ENCODE measurements at regions not wholly inside any gene's neighbourhood (a gene's known extent, or its start where the extent isn't known, plus 50 kb on each side); places are given as distances from the start of the nearest gene placed in this dataset.
A peak's percentile ranks its signal among the peaks of the same experiment; 100 is the strongest.
"Not testable (repeated sequence)": the region's sequence is repeated elsewhere in the genome, so short reads cannot be mapped to it uniquely, and the experiment has no call there.

DNA sequence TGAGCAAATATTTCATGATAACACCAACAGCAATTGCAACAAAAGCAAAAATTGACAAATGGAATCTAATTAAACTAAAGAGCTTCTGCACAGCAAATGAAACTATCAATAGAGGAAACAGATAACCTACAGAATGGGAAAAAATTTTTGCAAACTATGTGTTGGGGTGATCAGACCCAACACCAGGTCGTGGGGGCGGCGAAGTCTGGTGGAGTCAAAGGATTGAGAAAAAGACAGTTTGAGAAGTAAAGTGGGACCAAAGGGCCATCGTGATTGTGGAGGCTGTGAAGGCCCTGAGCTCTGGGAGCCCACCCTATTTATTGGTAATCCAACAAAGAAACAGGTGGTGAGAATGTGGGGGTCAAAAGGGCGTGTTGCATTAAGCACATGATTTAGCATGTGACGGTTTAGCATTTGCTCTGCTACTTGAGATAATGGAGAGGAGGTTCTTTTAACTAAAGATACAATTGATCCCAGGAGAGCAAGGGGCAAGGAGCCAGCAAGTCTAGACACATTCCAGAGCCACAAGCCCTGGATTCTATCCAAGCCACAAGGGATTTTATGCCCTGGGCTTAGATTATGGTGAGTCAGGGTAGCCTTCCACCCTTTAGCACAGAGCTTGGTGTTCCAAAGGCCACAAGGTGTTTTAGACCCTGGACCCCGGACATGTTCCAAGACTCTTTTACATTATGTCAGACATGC is 65.5 kb upstream of the VLDLR start:
- 0 out of 2 replicates have a peak, but pooled peaks have one; percentile 13 for TF ChIP-seq WT1 (tag by site-specific recombination; IDR thresholded peaks at IDR 0.05)
- POLR2A ChIA-PET; H3K27ac ChIP-seq (ENCODE audit: extremely low read depth, low read depth, low read length); H3K4me3 ChIP-seq (ENCODE audit: low read depth, low read length); H3K9me3 ChIP-seq (ENCODE audit: control insufficient read depth, insufficient read depth, low read depth, low read length); H3K4me1 ChIP-seq (ENCODE audit: control insufficient read depth, insufficient read depth, low read length); H3K36me3 ChIP-seq (ENCODE audit: control insufficient read depth in 2 of 2, insufficient read depth in 1 of 2, low read length in 2 of 2): not testable (repeated sequence)
- CTCF ChIA-PET = interaction anchor here (0.6 to 1.3 kb wide), 2 partner anchors 53 to 90 kb away, joined by 3 read pairs; no protein-coding TSS in a partner anchor

DNA sequence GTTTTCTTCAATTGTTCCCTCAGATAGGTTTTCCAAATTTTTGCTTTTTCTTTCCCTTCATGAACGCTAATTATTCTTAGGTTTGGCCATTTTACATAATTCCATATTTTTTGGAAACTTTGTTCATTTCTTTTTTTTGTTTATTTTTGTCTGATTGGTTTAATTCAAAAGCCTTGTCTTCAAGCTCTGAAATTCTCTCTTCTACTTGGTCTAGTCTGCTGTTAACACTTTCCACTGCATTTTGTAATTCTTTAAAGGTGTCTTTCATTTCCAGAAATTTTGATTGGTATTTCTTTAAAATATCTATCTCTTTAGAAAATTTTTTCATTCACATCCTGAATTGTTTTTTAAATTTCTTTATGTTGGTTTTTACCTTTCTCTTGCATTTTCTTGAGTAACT is 63.9 kb upstream of the VLDLR start:
- CTCF ChIA-PET = no interaction called here
- no peaks in the 10 kb centered on the region for H3K9me3 ChIP-seq (ENCODE audit: control insufficient read depth, insufficient read depth, low read depth, low read length)
- POLR2A ChIA-PET = no interaction called here

DNA sequence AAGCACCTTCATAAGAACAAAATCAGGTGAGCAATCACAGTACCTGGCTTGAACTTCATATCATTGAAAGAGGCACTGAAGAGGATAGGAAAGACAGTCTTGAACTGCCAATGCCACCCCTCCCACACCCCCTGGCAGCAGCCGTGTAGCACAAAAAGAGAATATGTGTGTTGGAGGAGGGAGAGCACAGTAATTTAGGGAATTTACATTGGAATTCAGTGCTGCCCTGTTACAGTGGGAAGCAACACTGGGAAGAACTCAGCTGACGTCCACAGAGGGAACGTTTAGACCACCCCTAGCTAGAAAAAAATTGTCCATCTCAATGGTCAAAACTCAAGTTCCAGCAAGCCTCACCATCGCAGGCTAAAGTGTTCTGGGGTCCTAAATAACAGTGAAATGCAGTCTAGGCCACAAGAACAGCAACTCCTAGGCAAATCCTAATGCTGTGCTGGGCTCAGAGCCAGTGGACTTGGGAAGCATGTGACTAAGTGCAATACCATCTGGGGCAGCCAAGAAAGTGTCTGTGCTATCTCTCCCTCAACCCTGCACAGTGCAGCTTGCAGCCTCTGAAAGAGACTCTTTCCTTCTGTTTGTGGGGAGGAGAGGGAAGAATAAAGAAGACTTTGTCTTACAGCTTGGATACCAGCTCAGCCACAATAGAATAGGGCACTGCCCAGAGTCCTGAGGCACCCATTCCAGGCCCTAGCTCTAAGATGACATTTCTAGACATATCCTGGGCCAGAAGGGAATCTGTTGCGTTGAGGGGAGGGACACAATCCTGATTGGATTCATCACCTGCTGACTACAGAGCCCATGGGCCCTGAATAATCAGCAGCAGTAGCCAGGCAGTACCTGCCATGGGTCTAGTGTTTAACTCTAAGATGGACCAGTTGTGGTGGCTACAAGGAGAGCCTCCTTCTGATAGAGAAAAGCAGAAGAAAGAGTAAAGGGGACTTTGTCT is 62.1 kb upstream of the VLDLR start:
- Histone ChIP-seq H3K36me3 (ENCODE audit: control insufficient read depth in 2 of 2, insufficient read depth in 1 of 2, low read length in 2 of 2) (no peaks in the 10 kb centered on the region), H3K4me1 (ENCODE audit: control insufficient read depth, insufficient read depth, low read length) (peaks cover 7% of the 10 kb centered on the region; the same call in 1 of the 2 replicates), H3K9me3 (ENCODE audit: control insufficient read depth, insufficient read depth, low read depth, low read length) (no peaks in the 10 kb centered on the region), H3K27ac (ENCODE audit: extremely low read depth, low read depth, low read length) (peak overlapping the region; percentile 0; the same call in 1 of the 2 replicates), H3K4me3 (ENCODE audit: low read depth, low read length) (no peak overlapping the region)
- CTCF ChIA-PET = interaction anchor here (0.6 kb wide), 1 partner anchor 97 kb away, joined by 3 read pairs; no protein-coding TSS in a partner anchor
- POLR2A ChIA-PET = no interaction called here
- TF ChIP-seq KLF10 (tag by site-specific recombination; IDR thresholded peaks at IDR 0.05) = no peak

More for the DNA sequence above, 63.9 kb upstream of the VLDLR start:
- Histone ChIP-seq H3K4me3 (ENCODE audit: low read depth, low read length) (no peak overlapping the region), H3K27ac (ENCODE audit: extremely low read depth, low read depth, low read length) (no peak overlapping the region), H3K4me1 (ENCODE audit: control insufficient read depth, insufficient read depth, low read length) (peaks cover 7% of the 10 kb centered on the region; the same call in 1 of the 2 replicates), H3K36me3 (ENCODE audit: control insufficient read depth in 2 of 2, insufficient read depth in 1 of 2, low read length in 2 of 2) (no peaks in the 10 kb centered on the region)
- TF ChIP-seq ZNF155 (tag by site-specific recombination; IDR thresholded peaks at IDR 0.05) = no peak
- no peak for TF ChIP-seq ZNF394 (tag by site-specific recombination; IDR thresholded peaks at IDR 0.05; ENCODE audit: borderline replicate concordance)
- TF ChIP-seq ZNF37A (tag by site-specific recombination; IDR thresholded peaks at IDR 0.05) = no peak
- no peak for TF ChIP-seq ZNF76 (tag by site-specific recombination; IDR thresholded peaks at IDR 0.05; ENCODE audit: borderline replicate concordance, low read depth)
- no peak for TF ChIP-seq EGR2 (tag by site-specific recombination; IDR thresholded peaks at IDR 0.05; ENCODE audit: low read depth)
- TF ChIP-seq ZNF302 (tag by site-specific recombination; IDR thresholded peaks at IDR 0.05; ENCODE audit: low read depth) = no peak
- TF ChIP-seq ZNF704 (tag by site-specific recombination; IDR thresholded peaks at IDR 0.05) = no peak
- TF ChIP-seq ZNF404 (tag by site-specific recombination; IDR thresholded peaks at IDR 0.05) = no peak
- TF ChIP-seq, protein P1, sequence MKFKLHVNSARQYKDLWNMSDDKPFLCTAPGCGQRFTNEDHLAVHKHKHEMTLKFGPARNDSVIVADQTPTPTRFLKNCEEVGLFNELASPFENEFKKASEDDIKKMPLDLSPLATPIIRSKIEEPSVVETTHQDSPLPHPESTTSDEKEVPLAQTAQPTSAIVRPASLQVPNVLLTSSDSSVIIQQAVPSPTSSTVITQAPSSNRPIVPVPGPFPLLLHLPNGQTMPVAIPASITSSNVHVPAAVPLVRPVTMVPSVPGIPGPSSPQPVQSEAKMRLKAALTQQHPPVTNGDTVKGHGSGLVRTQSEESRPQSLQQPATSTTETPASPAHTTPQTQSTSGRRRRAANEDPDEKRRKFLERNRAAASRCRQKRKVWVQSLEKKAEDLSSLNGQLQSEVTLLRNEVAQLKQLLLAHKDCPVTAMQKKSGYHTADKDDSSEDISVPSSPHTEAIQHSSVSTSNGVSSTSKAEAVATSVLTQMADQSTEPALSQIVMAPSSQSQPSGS (tag by site-specific recombination; IDR thresholded peaks at IDR 0.05; ENCODE audit: low read depth) = no peak
- no peak for TF ChIP-seq SP3 (tag by site-specific recombination; IDR thresholded peaks at IDR 0.05)
- TF ChIP-seq ZNF670 (tag by site-specific recombination; IDR thresholded peaks at IDR 0.05; ENCODE audit: low read depth) = no peak
- no peak for TF ChIP-seq ZNF701 (tag by site-specific recombination; IDR thresholded peaks at IDR 0.05)
- no peak for TF ChIP-seq SCRT2 (tag by site-specific recombination; IDR thresholded peaks at IDR 0.05)
- TF ChIP-seq ZNF350 (tag by site-specific recombination; IDR thresholded peaks at IDR 0.05) = no peak
- no peak for TF ChIP-seq ZFP41 (tag by site-specific recombination; IDR thresholded peaks at IDR 0.05; ENCODE audit: borderline replicate concordance)
- TF ChIP-seq KLF16 (tag by site-specific recombination; IDR thresholded peaks at IDR 0.05) = no peak
- no peak for TF ChIP-seq ZFP69B (tag by site-specific recombination; IDR thresholded peaks at IDR 0.05)
